ENCODE measurements at regions not wholly inside any gene's neighbourhood (a gene's known extent, or its start where the extent isn't known, plus 50 kb on each side); places are given as distances from the start of the nearest gene placed in this dataset.
A peak's percentile ranks its signal among the peaks of the same experiment; 100 is the strongest.

DNA sequence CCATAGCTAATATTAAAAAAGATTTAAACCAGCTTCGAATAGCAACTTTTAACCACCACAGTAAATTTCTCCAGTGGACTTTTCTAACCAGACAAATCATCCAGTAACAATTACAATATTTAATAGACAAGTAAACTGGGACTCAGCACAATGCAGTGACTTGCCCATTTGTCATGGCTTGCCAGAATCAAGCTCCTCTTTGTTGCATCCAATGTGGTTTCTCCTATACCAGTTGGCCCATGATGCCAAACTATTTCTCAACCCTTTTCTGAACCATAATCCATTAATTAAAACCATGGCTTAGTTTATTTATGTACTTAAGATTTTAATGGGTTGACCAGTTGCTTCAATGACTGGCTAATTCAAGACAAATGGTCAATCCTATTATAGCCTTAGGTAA, 64.4 kb downstream of the DIO2 start:
- no peak for DNase-seq

DNA sequence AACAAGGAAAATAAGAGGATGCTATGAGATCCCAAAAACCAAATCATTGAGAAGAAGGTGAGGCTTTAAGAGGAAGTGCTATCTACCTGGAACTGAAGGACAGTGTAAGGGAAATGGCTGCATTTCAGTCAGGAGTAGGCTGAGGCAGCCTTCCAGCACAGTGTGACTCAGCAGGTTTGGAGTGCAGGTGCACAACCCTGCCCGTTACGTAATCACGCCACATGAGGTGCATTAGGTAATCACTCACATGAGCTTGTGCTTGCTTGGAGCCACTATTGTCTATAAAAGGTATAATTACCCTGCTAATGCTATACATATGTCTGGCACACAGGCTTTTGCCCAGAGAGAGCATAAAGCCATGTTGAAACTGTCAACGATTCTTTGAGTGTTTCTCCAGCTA, 74.9 kb downstream of the DIO2 start:
- DNase-seq = no peak

DNA sequence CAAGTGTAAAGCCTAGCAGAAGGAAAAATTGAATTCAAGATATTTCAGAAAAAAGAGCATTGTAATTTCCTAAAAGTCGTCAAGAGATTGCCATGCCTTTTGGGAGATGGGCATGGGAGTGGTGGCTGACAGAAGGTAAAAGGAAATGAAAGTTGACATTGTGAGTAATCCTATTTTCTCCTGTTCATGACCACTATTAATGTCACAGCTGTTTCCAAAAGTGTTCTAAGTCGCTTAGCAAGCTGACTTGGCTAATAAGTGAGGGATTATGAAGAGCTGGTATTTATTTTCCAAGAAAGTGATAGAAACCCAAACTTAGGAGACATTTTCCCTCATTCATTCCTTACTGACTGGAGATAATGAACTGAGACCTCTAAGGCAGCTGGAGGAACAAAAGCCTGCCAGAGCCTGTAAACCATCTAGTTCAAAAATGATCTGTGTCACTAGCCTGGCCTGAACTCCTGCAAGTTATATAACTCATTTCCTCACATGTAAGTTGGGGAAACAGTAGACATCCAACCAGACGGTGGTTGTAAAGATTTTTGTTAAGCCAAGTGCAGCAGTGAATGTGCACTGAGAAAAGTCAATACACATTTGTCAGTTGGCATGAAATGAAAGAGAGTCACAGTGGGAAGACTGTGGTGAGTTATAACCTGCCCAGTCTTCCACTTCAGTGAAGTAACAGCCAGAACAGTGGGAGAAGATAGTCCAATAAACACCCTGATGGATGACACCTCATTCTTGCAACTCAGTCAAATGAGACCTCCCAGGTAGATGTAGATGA, 75.8 kb downstream of the DIO2 start:
- DNase-seq = no peak

DNA sequence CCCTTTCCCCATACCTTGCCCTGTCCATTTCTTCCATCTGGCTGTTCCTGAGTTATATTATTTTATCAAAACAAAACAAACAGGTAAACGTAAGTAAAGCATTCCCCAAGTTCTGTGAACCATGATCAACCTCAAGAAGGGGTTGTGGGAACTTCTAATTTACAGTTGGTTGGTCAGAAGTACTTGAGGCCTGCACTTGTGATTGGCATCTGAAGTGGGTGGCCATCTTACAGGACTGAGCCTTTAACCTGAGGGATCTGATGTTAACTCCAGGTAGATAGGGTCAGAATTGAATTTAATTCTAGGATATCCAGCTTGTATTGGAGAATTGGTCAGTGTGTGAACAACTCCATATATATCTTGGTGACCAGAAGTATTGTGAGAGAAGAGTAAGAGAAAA, 77.0 kb downstream of the DIO2 start:
- no peak for DNase-seq

DNA sequence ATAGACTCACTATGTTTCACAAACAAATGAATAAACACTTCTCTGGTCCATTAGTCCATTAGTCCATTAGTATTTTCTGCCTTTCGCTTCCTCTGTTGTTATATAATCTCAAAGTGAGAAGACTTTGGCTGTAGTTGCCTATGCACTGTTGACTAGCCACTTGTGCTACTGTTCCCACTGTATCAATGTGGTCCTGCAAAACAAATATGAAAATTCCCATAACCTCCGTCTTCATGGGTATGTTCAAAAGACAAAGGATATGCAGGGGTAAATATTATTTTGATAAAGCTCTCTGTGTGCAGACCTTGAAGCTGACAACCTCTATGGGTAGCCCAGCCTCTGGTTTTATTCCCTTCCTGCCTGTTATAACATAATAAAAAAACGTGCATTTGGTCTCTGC, 77.8 kb downstream of the DIO2 start:
- no peak for DNase-seq

DNA sequence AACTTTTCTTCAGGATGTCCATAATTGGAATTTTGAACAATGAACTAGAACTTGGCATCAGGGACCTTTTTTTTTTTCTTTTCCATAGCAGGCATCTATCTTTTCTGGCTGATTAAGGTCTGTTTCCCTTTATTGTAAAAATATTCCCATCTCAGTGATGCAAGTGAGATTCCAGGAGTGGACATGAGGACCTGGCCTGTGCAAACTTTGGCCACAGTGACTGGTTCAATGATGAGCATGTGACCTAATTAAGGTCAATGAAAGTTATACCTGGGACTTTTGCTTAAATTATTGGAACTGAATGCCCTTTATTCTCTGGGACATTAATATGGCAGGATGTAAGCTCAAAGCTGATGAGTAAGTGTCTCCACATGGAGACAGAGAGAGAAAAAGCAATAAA, 83.8 kb downstream of the DIO2 start:
- DNase-seq = no peak

DNA sequence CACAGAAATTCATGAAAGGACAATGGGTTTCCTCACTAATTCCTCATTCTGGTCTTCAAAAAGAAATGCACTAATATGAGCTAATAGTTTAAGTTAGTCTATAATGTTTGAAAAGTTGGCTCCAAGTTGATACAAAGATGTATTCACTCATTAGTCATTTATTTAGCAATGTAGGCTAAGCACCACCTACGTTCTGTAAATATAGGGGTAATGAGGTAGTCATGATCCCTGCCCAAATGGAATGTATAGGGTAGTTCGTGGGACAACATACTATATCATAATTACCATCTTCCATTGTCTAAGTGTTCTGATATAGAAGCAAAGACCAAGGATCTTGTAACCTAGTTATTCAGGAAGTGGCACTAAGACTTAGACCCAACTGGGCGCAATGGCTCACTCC, 86.5 kb downstream of the DIO2 start:
- no peak for DNase-seq

DNA sequence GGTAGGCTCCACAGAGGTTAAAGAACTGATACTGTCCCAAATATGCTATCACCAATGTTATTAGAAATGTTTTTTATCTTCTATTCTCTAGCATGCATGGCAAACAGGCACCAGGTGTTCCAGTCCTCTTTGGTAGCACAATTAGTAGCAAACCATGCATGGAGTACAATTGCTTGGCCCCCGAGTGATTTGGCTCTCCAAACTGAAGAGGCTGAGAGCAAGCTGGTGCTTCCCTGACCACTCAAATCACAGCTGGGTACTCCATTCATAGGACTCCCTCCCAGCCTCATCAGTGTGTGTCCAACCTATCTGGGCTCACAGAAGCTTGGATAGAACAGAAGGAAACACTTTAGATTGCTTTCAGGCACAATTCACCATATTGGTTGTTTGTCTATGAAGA, 93.4 kb downstream of the DIO2 start:
- DNase-seq = peak; percentile 64

DNA sequence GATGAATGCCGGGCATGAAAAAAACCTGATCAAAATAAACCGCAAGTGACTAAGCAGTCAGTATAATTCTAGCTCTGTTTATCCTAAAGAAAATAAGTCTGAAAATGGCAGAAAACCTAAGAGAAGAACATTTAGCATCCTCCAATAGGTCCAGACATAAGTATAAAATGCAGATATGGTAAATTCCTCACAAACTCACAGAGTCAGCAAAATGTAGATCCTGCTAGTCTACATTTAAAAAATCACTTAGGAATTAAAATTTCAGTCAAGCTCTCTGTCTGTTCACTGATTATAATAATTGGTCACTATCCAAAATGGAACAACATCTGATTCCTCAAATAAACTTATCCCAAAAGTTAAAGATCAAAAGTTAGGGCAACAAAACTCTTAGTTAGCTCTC, 95.1 kb downstream of the DIO2 start:
- no peak for DNase-seq

DNA sequence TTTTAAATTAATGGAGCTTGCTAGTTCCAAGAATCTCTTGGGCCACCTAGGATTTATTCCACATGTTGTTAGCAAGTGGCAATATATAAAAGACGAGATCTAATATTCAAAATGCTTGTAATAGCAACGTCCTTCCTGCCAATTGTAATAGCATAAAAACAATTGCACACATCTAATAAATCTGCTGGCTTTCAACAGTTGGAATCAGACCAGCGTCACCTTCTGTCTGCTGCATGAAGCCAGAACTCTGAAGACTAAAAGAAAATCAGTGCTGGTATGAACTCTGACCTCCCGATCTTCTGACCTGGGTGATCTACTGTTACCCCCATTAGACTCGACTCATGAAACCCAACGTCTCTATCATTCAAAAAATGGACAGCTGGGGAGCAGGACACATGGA, 100.6 kb downstream of the DIO2 start:
- no peak for DNase-seq

DNA sequence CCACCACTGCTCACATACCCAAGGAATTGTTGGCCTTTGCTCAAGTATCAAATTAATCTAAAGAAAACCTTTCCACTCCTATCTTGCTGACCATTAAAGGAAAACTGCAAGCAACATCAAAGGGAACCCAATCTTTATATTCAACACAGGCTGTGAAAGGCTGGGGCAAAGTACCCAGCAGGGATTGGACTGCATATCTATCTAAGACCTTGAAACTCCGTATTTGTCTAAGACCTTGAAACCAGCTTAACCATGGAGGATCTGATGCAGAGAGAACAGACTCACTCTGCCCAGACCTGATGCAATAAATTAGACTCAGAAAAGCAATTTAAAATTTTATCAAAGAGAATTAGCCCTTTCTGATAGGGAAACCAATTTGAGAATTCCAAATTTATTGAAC, 102.2 kb downstream of the DIO2 start:
- DNase-seq = no peak

DNA sequence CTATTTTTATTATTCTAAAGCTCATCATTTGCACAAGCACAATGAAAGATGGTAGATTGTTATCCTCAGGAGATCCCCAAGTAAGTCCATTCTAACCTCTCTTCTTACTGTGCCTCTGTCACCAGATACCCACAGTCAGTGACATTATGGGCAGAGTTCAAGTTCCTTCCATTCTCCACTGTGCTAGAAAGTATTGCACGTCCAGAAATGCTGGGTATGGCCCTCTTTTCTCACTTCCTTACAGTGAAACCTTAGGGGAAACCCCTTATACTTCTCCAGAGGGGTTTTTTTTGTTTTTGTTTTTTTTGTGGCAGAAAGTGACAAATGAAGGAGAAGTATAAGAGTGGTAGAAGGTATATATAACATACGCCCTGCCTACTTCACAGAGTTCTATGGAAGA, 102.9 kb downstream of the DIO2 start:
- no peak for DNase-seq

DNA sequence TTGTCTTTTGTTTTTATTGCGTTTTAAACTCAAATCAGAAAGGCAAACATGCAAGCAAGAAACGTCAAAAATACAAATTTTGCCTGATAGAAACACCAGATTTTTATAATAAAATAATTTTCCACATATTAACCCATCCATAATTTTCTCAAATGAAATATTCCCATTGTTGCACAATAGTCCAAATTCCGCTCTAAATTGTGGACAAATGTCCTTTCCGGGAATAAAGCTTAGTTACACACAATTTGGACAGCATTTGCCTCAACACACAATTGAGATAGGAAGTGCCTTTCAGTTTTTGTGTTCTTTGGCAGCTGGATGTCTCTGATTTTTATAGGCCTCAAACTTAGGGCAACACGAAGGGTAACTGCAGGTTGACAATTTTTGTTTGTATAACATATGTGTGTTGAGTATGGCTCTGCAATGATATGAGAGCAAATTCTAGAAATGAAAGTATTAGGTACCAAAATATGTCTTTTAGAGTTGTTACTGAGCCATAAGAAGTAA, 105.8 kb downstream of the DIO2 start:
- DNase-seq = no peak

DNA sequence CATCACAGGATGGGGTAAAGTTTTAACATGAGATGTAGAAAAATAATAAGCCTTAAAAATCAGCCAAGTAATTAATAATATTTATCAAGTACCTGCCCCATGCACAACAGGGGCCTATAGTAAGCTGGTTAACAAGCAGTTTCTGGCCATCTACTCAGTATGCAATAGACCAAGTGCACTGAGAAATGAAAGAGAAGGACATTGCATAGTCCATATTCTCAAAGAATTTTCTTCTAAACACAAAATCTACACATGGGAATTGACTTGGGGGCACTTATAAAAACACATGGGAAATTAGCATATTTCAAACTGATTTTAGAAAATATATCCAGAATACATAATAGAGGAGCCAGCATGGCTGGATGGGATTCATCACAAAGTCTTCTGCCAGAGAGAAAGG, 109.5 kb downstream of the DIO2 start:
- DNase-seq = no peak

DNA sequence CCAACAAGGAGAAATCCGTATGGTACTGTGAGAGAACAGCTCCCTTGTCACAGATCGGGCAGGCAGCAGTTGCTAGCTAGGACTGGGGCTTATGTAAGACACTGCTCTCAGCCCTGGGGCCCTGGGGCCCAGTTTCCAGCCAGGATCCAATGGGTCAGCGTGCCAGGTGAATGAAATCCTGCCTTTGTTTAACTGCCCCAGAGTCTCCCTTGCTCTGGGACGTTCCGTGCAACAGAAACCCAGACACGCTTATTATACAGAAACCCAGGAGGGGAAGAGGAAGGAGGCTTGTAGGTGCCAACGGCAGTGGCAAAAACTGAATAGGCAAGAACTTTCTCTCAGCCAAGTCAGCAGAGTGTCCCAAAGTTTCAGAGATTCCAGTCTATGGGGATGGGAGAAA, 110.6 kb downstream of the DIO2 start:
- no peak for DNase-seq

DNA sequence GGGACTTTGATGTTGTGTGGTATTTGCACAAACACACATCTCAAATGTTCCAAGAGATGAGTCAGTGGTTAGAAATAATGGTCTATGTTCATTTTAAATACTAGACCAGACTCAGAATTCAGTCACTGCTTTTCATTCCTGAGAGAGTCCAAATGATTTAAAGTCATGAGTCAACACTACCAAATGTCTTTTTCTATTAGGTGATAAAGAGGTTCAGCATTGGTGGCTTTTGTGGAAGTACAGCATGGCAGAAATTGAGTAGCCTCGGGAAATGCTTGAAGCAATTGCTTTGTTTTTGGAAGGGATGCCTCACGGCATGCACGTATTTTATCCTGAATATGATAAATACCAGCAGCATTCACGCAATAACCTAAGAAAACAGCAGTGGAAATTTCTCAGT, 115.7 kb downstream of the DIO2 start:
- no peak for DNase-seq

DNA sequence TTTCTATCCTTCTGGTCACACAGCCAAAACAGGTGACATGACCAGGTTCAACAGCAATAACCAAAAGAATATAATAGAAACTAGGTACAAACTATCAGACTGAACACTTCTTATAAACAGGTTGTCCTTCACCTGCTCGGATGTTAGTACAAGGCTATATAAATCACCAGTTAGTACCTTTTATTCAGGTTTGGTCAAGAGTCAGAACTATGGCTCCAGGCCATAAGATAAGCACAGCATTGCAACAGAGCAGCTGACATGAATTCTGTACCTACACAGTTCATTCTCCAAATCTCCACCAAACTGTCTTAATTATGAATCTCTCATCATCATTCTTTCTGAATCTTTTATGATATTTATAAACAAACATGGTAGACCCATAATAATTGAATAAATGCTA, 123.9 kb downstream of the DIO2 start:
- no peak for DNase-seq

DNA sequence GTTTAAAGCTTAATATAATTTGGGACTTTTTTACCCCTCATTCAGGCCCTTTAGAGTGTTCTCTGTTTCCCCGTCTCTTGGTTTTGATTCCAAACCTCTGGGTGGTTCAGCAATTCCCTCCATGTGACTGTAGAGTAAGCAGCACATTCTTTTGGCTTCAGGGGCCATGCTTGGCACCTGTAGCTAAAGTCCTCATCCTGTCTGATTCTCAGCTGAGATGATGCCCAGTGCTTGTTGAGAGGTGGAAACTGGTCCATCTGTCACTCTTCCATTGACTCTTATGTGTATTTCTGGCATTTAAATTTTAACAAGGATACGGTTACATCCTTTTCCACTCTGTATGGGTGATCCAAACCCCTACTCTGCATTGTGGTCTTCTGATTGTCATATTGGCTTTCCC, 127.1 kb downstream of the DIO2 start:
- DNase-seq = no peak

DNA sequence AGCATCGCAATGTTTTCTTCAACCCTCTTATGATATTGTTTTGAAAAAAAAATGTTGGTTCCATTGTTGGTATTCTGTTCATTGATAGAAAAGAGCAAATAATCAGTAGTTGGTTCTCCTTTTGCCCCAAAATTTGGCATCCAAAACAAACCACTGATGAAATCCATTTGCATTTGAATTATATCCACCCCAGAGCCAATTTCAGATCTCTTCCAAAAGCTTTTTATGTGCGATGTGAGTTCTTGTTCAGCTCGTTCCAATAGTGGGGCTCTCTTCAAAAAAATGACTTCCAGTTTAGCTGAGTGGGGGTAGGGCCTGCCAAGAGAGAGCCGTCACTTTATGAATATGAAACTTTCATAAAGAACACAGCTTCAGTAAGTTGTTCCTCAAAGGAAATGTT, 130.7 kb downstream of the DIO2 start:
- no peak for DNase-seq

DNA sequence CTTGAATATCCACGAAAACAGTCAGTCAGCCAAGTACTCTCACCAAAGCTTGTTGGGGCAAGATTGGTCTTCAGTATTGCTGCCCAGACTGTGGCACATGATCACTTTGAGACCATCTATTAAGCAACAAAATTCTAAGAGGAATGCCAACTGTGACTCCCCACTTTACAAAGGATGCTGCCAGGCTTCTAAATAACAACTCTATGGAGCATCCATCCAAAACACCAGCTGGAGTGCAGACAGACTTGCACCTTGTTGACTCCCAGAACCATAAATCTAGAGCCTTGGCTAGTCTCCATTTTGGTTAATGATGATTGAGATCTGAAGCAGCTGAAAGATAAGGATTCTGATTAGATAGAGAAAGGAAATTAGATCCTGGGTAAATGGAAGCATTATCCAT, 132.8 kb downstream of the DIO2 start:
- DNase-seq = no peak

DNA sequence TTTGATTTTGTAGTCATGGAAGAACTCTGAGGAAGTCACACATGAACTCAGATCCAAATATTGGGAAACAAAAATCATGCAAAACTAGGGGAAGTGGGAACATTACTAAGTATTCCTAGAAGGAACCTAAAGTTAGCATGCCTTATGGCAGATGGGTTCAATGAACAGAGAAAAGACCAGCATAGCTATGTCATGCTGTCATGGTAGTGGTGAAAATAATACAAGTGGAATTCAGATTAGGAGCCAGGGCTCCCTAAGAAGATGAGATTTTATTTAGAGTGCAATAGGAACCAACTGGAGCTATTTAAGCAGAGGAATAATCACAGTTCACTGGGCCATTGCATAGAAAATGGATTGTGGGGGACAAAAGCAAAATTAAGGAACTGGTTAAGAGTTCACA, 134.0 kb downstream of the DIO2 start:
- DNase-seq = no peak

DNA sequence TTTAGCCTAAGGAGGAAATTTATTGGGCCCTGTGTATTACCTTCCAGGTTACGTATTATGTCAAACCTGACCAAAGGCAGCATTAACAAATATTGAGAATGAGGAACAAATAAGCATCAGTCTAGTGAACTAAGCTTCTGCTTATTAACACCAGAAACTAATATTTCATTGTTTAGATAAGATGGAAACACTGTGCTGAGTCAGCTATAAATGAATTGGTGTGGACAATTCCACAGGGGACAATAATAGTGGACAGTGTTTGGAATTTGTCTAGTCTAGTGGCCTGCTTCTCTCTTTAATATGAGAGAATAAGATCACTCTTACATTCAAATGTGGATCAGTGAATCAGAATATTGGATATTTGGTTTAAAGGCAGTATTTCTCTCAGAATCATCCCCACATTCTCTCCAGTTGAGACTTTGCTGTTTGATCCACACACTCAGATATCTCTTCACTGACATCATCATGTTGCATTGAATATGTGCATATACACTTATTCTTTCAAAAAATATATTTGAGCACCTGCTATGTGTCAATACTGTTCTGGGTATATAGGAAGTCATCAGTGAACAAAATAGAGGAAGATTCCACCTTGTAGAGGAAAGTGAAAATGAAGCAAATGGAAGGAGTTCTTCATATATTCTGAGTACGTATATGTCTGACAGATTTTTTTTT, 136.3 kb downstream of the DIO2 start:
- DNase-seq = no peak

DNA sequence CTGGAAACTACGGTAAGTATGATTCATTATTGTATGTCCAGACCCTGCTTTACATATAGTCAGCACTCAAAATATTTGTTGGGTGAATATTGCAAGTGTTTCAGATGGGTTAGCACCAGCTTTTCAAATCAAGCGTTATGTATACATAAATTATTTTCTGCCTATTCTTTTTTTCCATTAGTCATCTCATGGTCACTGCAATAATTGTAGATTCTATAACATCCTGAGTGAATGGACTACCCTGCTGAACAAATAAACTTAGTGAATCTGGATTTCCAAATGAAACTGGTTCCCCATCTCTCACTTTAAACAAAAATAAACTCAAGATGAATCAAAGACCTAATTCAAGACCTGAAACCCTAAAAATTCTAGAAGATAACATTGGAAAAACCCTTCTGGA, 152.3 kb downstream of the DIO2 start:
- no peak for DNase-seq

DNA sequence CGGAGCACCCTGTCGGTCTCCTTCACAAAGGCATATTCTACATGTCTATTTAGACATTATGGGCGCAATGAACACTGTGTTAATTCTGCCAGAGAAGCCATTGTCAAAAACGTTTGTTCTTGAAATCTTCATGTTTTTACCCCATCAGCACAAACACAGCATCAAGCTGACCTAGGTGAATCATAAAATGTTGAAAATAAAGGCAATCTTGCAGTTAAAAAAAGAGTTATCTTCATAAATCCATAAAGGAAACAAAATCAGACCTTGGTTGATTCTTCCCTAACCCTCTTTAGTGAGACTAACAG, 154.9 kb downstream of the DIO2 start:
- no peak for DNase-seq

All from NCI-H2107 (cell line).